AG09309 (cell line): ENCODE measurements at regions not wholly inside any gene's neighbourhood (a gene's known extent, or its start where the extent isn't known, plus 50 kb on each side); places are given as distances from the start of the nearest gene placed in this dataset.

Source experiments
- DNase-seq: peaks from one replicate; pipeline ENCODE4 v3.0.0-alpha.2; 2010; ENCODE audit warnings: low read depth
- H3K4me3 ChIP-seq: 2 replicates; pipeline ENCODE4 v1.5.1; 2011; ENCODE audit warnings: mild to moderate bottlenecking, low read depth, low read length, moderate library complexity; ENCODE audit not compliant: control insufficient read depth
- CTCF ChIP-seq: IDR thresholded peaks from 2 replicates; pipeline ENCODE4 v1.5.1; 2011; ENCODE audit warnings: mild to moderate bottlenecking, low read depth, low read length, inconsistent platforms; ENCODE audit not compliant: insufficient read depth, control insufficient read depth; ENCODE audit errors: missing control alignments

- DNase-seq = no peak
- TF ChIP-seq CTCF = no peak
- H3K4me3 ChIP-seq = no peak overlapping the region
These were observed 603.3 kb downstream of the TSN start for GRCh38 chr2:122358729-122359128.

GRCh38 chr2:122363885-122364284 is 608.4 kb downstream of the TSN start:
- DNase-seq = no peak
- no peak overlapping the region for H3K4me3 ChIP-seq
- TF ChIP-seq CTCF = no peak

- H3K4me3 ChIP-seq = no peak overlapping the region
- no peak for DNase-seq
- TF ChIP-seq CTCF = no peak
These were observed 611.0 kb downstream of the TSN start for GRCh38 chr2:122366427-122366826.

GRCh38 chr2:122366969-122367645 is 611.7 kb downstream of the TSN start:
- no peak for TF ChIP-seq CTCF
- no peak overlapping the region for H3K4me3 ChIP-seq
- DNase-seq = no peak

GRCh38 chr2:122367646-122368010 is 612.2 kb downstream of the TSN start:
- TF ChIP-seq CTCF = no peak
- DNase-seq = no peak
- no peak overlapping the region for H3K4me3 ChIP-seq

- no peak overlapping the region for H3K4me3 ChIP-seq
- TF ChIP-seq CTCF = no peak
- no peak for DNase-seq
These were observed 613.3 kb downstream of the TSN start for GRCh38 chr2:122368576-122369243.

- TF ChIP-seq CTCF = no peak
- no peak overlapping the region for H3K4me3 ChIP-seq
- DNase-seq = no peak
These were observed 623.1 kb downstream of the TSN start for GRCh38 chr2:122378521-122378920.
